HEK293T (cell line): ENCODE measurements at regions not wholly inside any gene's neighbourhood (a gene's known extent, or its start where the extent isn't known, plus 50 kb on each side); places are given as distances from the start of the nearest gene placed in this dataset.

Experiments used
- FOXM1 ChIP-seq: fragments of 450-650 bp; IDR thresholded peaks from 2 replicates; pipeline ENCODE4 v1.6.1; 2017; ENCODE audit warnings: mild to moderate bottlenecking, borderline replicate concordance
- HDGF ChIP-seq: fragments of 450-650 bp; IDR thresholded peaks from 2 replicates; pipeline ENCODE4 v1.6.1; 2017; ENCODE audit warnings: antibody characterized with exemption, borderline replicate concordance
- LEF1 ChIP-seq: fragments of 450-650 bp; IDR thresholded peaks from 2 replicates; pipeline ENCODE4 v1.6.1; 2017; ENCODE audit warnings: mild to moderate bottlenecking, borderline replicate concordance
- SP1 ChIP-seq: fragments of 450-650 bp; IDR thresholded peaks from 2 replicates; pipeline ENCODE4 v1.6.1; 2017
- SUZ12 ChIP-seq: fragments of 450-650 bp; IDR thresholded peaks from 2 replicates; pipeline ENCODE4 v1.6.1; 2016; ENCODE audit warnings: mild to moderate bottlenecking
- TF ChIP-seq, protein P1 (sequence below): fragments of 450-650 bp; IDR thresholded peaks from 2 replicates; pipeline ENCODE4 v1.6.1; 2016

DNA sequence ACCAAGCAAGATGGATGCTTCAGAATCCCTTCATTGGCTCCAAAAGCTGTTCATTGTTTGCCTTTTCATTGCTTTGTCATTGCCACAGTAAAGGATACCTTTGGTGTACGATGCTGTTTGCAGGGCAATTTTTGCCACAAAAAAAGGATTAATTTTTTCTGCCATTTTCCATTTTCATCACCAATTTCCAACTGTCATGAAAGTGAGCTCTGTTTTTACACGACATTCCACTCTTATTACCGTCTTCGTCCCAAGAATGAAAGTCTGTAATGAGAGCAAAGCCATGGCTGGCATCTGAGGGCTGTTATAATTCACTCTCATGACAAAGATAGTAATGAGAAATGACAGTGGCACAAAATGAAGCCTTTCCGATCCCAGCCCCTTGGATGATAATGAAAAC, 272.7 kb upstream of the DCN start:
- TF ChIP-seq SUZ12 (no peak), SP1 (no peak), HDGF (no peak), FOXM1 (no peak), LEF1 (no peak)
- TF ChIP-seq, protein P1, sequence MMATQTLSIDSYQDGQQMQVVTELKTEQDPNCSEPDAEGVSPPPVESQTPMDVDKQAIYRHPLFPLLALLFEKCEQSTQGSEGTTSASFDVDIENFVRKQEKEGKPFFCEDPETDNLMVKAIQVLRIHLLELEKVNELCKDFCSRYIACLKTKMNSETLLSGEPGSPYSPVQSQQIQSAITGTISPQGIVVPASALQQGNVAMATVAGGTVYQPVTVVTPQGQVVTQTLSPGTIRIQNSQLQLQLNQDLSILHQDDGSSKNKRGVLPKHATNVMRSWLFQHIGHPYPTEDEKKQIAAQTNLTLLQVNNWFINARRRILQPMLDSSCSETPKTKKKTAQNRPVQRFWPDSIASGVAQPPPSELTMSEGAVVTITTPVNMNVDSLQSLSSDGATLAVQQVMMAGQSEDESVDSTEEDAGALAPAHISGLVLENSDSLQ = no peak
